H1 (cell line): ENCODE measurements at regions not wholly inside any gene's neighbourhood (a gene's known extent, or its start where the extent isn't known, plus 50 kb on each side); places are given as distances from the start of the nearest gene placed in this dataset.

Source experiments
- CTCF ChIA-PET: fragments of 300-600 bp; sonication (Branson Sonifier 250); formaldehyde crosslinking; loops from one replicate; lab custom pipeline; 2021; ENCODE audit not compliant: partially characterized antibody; lab: Charles Lee
- POLR2A ChIA-PET: fragments of 300-600 bp; sonication (Branson Sonifier 250); formaldehyde crosslinking; loops from one replicate; lab custom pipeline; 2021; ENCODE audit warnings: inconsistent platforms; ENCODE audit not compliant: partially characterized antibody; lab: Charles Lee
- DNase-seq, 2 experiments: peaks; one replicate each; pipeline versions ENCODE4 v3.0.0 to v3.0.0-alpha.2; 2010 to 2022; ENCODE audit warnings: low spot score in 2 of 2, low read depth in 1 of 2, mixed read lengths in 1 of 2
- FAIRE-seq: peaks from 2 replicates; lab custom pipeline; 2011; peaks lifted over from hg19 to GRCh38; lab: Jason Lieb, UNC
- H2AFZ ChIP-seq: 2 replicates; pipeline ENCODE4 v1.8.1; 2012; ENCODE audit warnings: low read length, inconsistent platforms
- H2AK5ac ChIP-seq: 2 replicates; pipeline ENCODE4 v1.6.1; 2013; ENCODE audit warnings: low read depth, low read length
- H2BK120ac ChIP-seq: replicated peaks from 2 replicates; pipeline ENCODE3; 2013; ENCODE audit warnings: low read depth, low read length, inconsistent platforms
- H2BK12ac ChIP-seq: 2 replicates; pipeline ENCODE4 v1.6.1; 2013; ENCODE audit warnings: low read depth, low read length
- H2BK15ac ChIP-seq: 2 replicates; pipeline ENCODE4 v1.6.1; 2013; ENCODE audit warnings: low read length
- H2BK20ac ChIP-seq: 2 replicates; pipeline ENCODE4 v1.6.1; 2013; ENCODE audit warnings: low read length
- H2BK5ac ChIP-seq: 2 replicates; pipeline ENCODE4 v1.6.1; 2013; ENCODE audit warnings: low read depth, low read length
- H3K14ac ChIP-seq: 2 replicates; pipeline ENCODE4 v1.6.1; 2013; ENCODE audit warnings: inconsistent platforms; ENCODE audit not compliant: insufficient read length
- H3K18ac ChIP-seq: 2 replicates; pipeline ENCODE4 v1.6.1; 2013; ENCODE audit warnings: low read length; ENCODE audit errors: extremely low read depth
- H3K23ac ChIP-seq: 2 replicates; pipeline ENCODE4 v1.6.1; 2013; ENCODE audit warnings: inconsistent platforms; ENCODE audit not compliant: insufficient read length
- H3K23me2 ChIP-seq: 2 replicates; pipeline ENCODE4 v1.6.1; 2013; ENCODE audit warnings: low read depth, low read length
- H3K27ac ChIP-seq: 2 replicates; pipeline ENCODE4 v1.6.1; 2011; ENCODE audit warnings: low read depth, low read length, inconsistent platforms
- H3K27me3 ChIP-seq, 4 experiments: replicated peaks in 1 of 4; 1 replicate in 1 of 4; 2 replicates in 3 of 4; pipeline versions ENCODE4 v1.6.1 to v1.8.1; 2011 to 2013; ENCODE audit warnings: low read length in 3 of 4, mild to moderate bottlenecking in 3 of 4, inconsistent platforms in 2 of 4, mixed read lengths in 2 of 4, moderate library complexity in 1 of 4; ENCODE audit not compliant: control insufficient read depth in 3 of 4, insufficient read depth in 3 of 4; ENCODE audit errors: extremely low read depth in 1 of 4
- H3K36me3 ChIP-seq, 4 experiments: 2 replicates each; pipeline versions ENCODE4 v1.6.1 to v1.8.1; 2011 to 2013; ENCODE audit warnings: mild to moderate bottlenecking in 4 of 4, low read length in 3 of 4, moderate library complexity in 2 of 4, control low read depth in 1 of 4, inconsistent platforms in 1 of 4; ENCODE audit not compliant: insufficient read depth in 4 of 4, control insufficient read depth in 2 of 4
- H3K4ac ChIP-seq: replicated peaks from 2 replicates; pipeline ENCODE3; 2013; ENCODE audit warnings: low read length, low read depth, mixed read lengths, inconsistent platforms; ENCODE audit not compliant: insufficient read length
- H3K4me1 ChIP-seq, 4 experiments: replicated peaks in 1 of 4; 1 replicate in 1 of 4; 2 replicates in 3 of 4; pipeline versions ENCODE4 v1.6.1 to v1.8.1; 2011 to 2013; ENCODE audit warnings: low read length in 3 of 4, inconsistent platforms in 2 of 4, mixed read lengths in 1 of 4; ENCODE audit not compliant: insufficient read depth in 4 of 4, control insufficient read depth in 3 of 4
- H3K4me2 ChIP-seq, 2 experiments: 2 replicates each; pipeline versions ENCODE4 v1.6.1 to v1.8.1; 2011 to 2013; ENCODE audit warnings: low read depth in 2 of 2, low read length in 2 of 2, control low read depth in 1 of 2, inconsistent platforms in 1 of 2, mild to moderate bottlenecking in 1 of 2; ENCODE audit not compliant: insufficient read depth in 1 of 2
- H3K4me3 ChIP-seq, 4 experiments: fragments of 200-600, 300-600 bp in 1 of 4; sonication (generic), shearing (Covaris generic), sonication (Bioruptor Twin) in 1 of 4; 2 replicates each; pipeline versions ENCODE4 v1.5.1 to v1.8.1; 2011 to 2016; ENCODE audit warnings: low read length in 4 of 4, low read depth in 3 of 4, control low read depth in 2 of 4, inconsistent platforms in 2 of 4, mild to moderate bottlenecking in 2 of 4, mixed read lengths in 1 of 4, moderate library complexity in 1 of 4; ENCODE audit not compliant: insufficient read depth in 2 of 4; ENCODE audit errors: extremely low read depth in 1 of 4
- H3K56ac ChIP-seq: replicated peaks from 2 replicates; pipeline ENCODE3; 2013; ENCODE audit warnings: low read depth, mild to moderate bottlenecking, mixed read lengths, low read length, inconsistent platforms; ENCODE audit not compliant: insufficient read length
- H3K79me1 ChIP-seq: 2 replicates; pipeline ENCODE4 v1.6.1; 2013; ENCODE audit warnings: low read depth, low read length, control low read depth
- H3K79me2 ChIP-seq, 2 experiments: 2 replicates each; pipeline versions ENCODE4 v1.6.1 to v1.8.1; 2012 to 2013; ENCODE audit warnings: low read length in 2 of 2, mild to moderate bottlenecking in 2 of 2, inconsistent platforms in 1 of 2; ENCODE audit not compliant: insufficient read depth in 2 of 2, control insufficient read depth in 1 of 2
- H3K9ac ChIP-seq, 4 experiments: replicated peaks in 1 of 4; 1 replicate in 1 of 4; 2 replicates in 3 of 4; pipeline versions ENCODE4 v1.6.1 to v1.8.1; 2011 to 2013; ENCODE audit warnings: low read depth in 3 of 4, low read length in 3 of 4, control low read depth in 2 of 4, mild to moderate bottlenecking in 2 of 4, moderate library complexity in 2 of 4, inconsistent platforms in 1 of 4; ENCODE audit errors: extremely low read depth in 1 of 4
- H3K9me3 ChIP-seq, 2 experiments: 2 replicates each; pipeline versions ENCODE4 v1.6.1 to v1.8.1; 2012 to 2013; ENCODE audit warnings: mild to moderate bottlenecking in 2 of 2, moderate library complexity in 2 of 2, control low read depth in 1 of 2, inconsistent platforms in 1 of 2, low read depth in 1 of 2, low read length in 1 of 2, mixed read lengths in 1 of 2; ENCODE audit not compliant: insufficient read depth in 2 of 2
- H4K20me1 ChIP-seq, 2 experiments: replicated peaks in 1 of 2; 2 replicates each; pipeline versions ENCODE3 to v1.8.1; 2011 to 2013; ENCODE audit warnings: inconsistent platforms in 2 of 2, low read length in 2 of 2, mild to moderate bottlenecking in 1 of 2; ENCODE audit not compliant: insufficient read depth in 2 of 2, control insufficient read depth in 1 of 2
- H4K5ac ChIP-seq: 2 replicates; pipeline ENCODE4 v1.6.1; 2013; ENCODE audit warnings: low read length, low read depth, mixed read lengths, inconsistent platforms; ENCODE audit not compliant: insufficient read length
- H4K8ac ChIP-seq: 2 replicates; pipeline ENCODE4 v1.8.0; 2013; ENCODE audit warnings: mild to moderate bottlenecking, moderate library complexity, low read length, inconsistent platforms; ENCODE audit not compliant: insufficient read depth; ENCODE audit errors: extremely low read depth
- H4K91ac ChIP-seq: replicated peaks from 2 replicates; pipeline ENCODE3; 2013; ENCODE audit warnings: low read length, mixed read lengths, inconsistent platforms; ENCODE audit not compliant: insufficient read length
- CBX8 ChIP-seq: fragments of 300-800, 300-1000 bp; sonication (generic); IDR thresholded peaks from 2 replicates; pipeline ENCODE4 v1.7.1; 2016; ENCODE audit warnings: low read depth, low read length, borderline replicate concordance
- RAD21 ChIP-seq, 2 experiments: IDR thresholded peaks in 1 of 2; conservative IDR thresholded peaks in 1 of 2; 2 replicates each; pipeline ENCODE4 v1.6.1; 2011; ENCODE audit warnings: low read depth in 2 of 2, low read length in 2 of 2, improper control_type of control experiment in 1 of 2, inconsistent platforms in 1 of 2, mild to moderate bottlenecking in 1 of 2, moderate library complexity in 1 of 2
- SP1 ChIP-seq: IDR thresholded peaks from 2 replicates; pipeline ENCODE4 v1.6.1; 2011; ENCODE audit warnings: low read depth, low read length
- TCF12 ChIP-seq: IDR thresholded peaks from 2 replicates; pipeline ENCODE4 v1.6.1; 2011; ENCODE audit warnings: low read depth, mild to moderate bottlenecking, low read length
- WGBS, 2 experiments: shearing (Covaris generic) in 1 of 2; methylation state at CpG; one replicate each; pipeline versions ENCODE4 v1.1.6 to v1.1.7; 2013 to 2015; ENCODE audit warnings: low lambda C conversion rate in 2 of 2, mixed read lengths in 2 of 2, inconsistent platforms in 1 of 2, low coverage in 1 of 2, missing lambda C conversion rate in 1 of 2; ENCODE audit not compliant: insufficient replicate concordance in 2 of 2, insufficient coverage in 1 of 2, insufficient read length in 1 of 2; ENCODE audit errors: extremely low coverage in 1 of 2, missing lambda C conversion rate in 1 of 2; 5-methylcytosine and 5-hydroxymethylcytosine counted together
- TF ChIP-seq, protein P1 (sequence below): IDR thresholded peaks from 2 replicates; pipeline ENCODE4 v1.6.1; 2012; ENCODE audit warnings: low read length, inconsistent platforms

DNA sequence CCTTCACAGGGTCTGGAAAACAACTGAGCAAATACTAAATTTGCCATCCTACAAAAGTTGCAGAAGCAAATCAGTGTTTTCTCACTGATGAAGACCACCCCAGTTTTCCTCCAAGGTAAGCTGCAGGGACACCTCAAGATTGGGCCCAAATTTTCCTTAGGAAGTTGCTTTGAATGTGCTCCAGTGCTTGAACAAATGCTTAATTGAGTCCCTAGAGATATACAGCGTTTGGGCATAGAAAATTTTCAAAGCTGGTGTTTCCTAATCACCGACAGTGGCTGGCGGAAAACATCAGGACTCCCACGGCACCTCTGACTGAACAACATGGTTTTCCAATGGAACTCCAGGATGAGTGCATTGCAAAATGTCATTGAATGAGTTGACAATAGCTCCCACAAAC lies 92.5 kb upstream of the HMGA2 start:
- Histone ChIP-seq H3K4me2 (no peak overlapping the region), H4K20me1 (no peaks in the 10 kb centered on the region), H4K91ac (no peak overlapping the region)
- WGBS, 2 experiments = 86% methylated on average over 4 of the region's 4 CpGs; no CpG with 5 or more reads in 1 of the 2 experiments
- TF ChIP-seq RAD21 (IDR thresholded peaks at IDR 0.05 in 1 of 2, conservative IDR thresholded peaks at IDR 0.05 in 1 of 2; ENCODE audit: low read depth in 2 of 2, low read length in 2 of 2) = no peak
- no peak for TF ChIP-seq SP1
- TF ChIP-seq, protein P1, sequence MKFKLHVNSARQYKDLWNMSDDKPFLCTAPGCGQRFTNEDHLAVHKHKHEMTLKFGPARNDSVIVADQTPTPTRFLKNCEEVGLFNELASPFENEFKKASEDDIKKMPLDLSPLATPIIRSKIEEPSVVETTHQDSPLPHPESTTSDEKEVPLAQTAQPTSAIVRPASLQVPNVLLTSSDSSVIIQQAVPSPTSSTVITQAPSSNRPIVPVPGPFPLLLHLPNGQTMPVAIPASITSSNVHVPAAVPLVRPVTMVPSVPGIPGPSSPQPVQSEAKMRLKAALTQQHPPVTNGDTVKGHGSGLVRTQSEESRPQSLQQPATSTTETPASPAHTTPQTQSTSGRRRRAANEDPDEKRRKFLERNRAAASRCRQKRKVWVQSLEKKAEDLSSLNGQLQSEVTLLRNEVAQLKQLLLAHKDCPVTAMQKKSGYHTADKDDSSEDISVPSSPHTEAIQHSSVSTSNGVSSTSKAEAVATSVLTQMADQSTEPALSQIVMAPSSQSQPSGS = no peak
- no peak for TF ChIP-seq CBX8
- no peak for TF ChIP-seq TCF12
- TF ChIP-seq, all 59 proteins: peak for 0
- no peak for DNase-seq
- Histone ChIP-seq H4K8ac (no peak overlapping the region), H3K4ac (no peak overlapping the region), H3K9ac (no peak overlapping the region), H2BK15ac (no peak overlapping the region), H4K5ac (no peak overlapping the region), H2BK12ac (no peak overlapping the region), H3K27me3 (peaks cover 0 to 23% (median 8%) of the 10 kb centered on the region in 4 experiments; a peak in 5 of 7 replicates), H3K56ac (no peak overlapping the region), H3K4me3 (no peak overlapping the region), H2AK5ac (no peak overlapping the region), H3K14ac (no peak overlapping the region), H3K18ac (no peak overlapping the region), H3K9me3 (no peaks in the 10 kb centered on the region), H2BK5ac (no peak overlapping the region), H3K23me2 (no peaks in the 10 kb centered on the region; the same call in 1 of the 2 replicates), H3K27ac (no peak overlapping the region), H2AFZ (no peak overlapping the region), H3K79me1 (no peaks in the 10 kb centered on the region), H2BK120ac (no peak overlapping the region), H3K36me3 (no peaks in the 10 kb centered on the region), H3K23ac (no peak overlapping the region), H3K79me2 (no peaks in the 10 kb centered on the region), H2BK20ac (no peak overlapping the region), H3K4me1 (peaks cover 0 to 2% (median 0%) of the 10 kb centered on the region in 4 experiments; a peak in 2 of 7 replicates)
- FAIRE-seq = no peak
- ChIA-PET POLR2A (interaction anchor here (0.6 to 1.1 kb wide), 3 partner anchors 93 to 738 kb away, joined by 3 read pairs; partner anchors contain the start of gene HMGA2), CTCF (interaction anchor here (1.4 kb wide), 1 partner anchor 357 kb away, joined by 3 read pairs; no protein-coding TSS in a partner anchor)
